DND-41 (cell line): ENCODE measurements at regions not wholly inside any gene's neighbourhood (a gene's known extent, or its start where the extent isn't known, plus 50 kb on each side); places are given as distances from the start of the nearest gene placed in this dataset.

Experiments used
- ATAC-seq: fragments of 200-7000 bp; cut with Tn5 transposase; 3 replicates; pipeline ENCODE4 v1.9.1; 2021; ENCODE audit warnings: low read depth; ENCODE audit not compliant: insufficient read depth
- DNase-seq: peaks from one replicate; pipeline ENCODE4 v3.0.0-alpha.2; 2020
- H2AFZ ChIP-seq: 2 replicates; pipeline ENCODE4 v1.6.0; 2012; ENCODE audit warnings: low read depth, low read length
- H3K27ac ChIP-seq: 2 replicates; pipeline ENCODE4 v1.5.1; 2012; ENCODE audit warnings: low read length, inconsistent platforms
- H3K27me3 ChIP-seq: fragments of 200-600 bp; sonication (generic); 2 replicates; pipeline ENCODE4 v1.6.0; 2012; ENCODE audit warnings: low read length, mild to moderate bottlenecking, inconsistent platforms; ENCODE audit not compliant: insufficient read depth, poor library complexity
- H3K36me3 ChIP-seq: 2 replicates; pipeline ENCODE4 v1.5.1; 2012; ENCODE audit warnings: low read length, inconsistent platforms; ENCODE audit not compliant: insufficient read depth
- H3K4me1 ChIP-seq: 2 replicates; pipeline ENCODE4 v1.5.1; 2012; ENCODE audit warnings: mild to moderate bottlenecking, low read length; ENCODE audit not compliant: insufficient read depth
- H3K4me2 ChIP-seq: 2 replicates; pipeline ENCODE4 v1.6.0; 2012; ENCODE audit warnings: mild to moderate bottlenecking, moderate library complexity, low read length, inconsistent platforms; ENCODE audit not compliant: insufficient read depth
- H3K4me3 ChIP-seq, 2 experiments: fragments of 200-600 bp in 1 of 2; shearing (Covaris generic) in 1 of 2; 2 replicates each; pipeline ENCODE4 v1.5.1; 2012 to 2016; ENCODE audit warnings: inconsistent platforms in 2 of 2, low read length in 2 of 2, mild to moderate bottlenecking in 2 of 2, low read depth in 1 of 2, moderate library complexity in 1 of 2
- H3K79me2 ChIP-seq: 2 replicates; pipeline ENCODE4 v1.6.0; 2012; ENCODE audit warnings: low read length, inconsistent platforms; ENCODE audit not compliant: insufficient read depth
- H3K9ac ChIP-seq: 2 replicates; pipeline ENCODE4 v1.6.0; 2012; ENCODE audit warnings: low read depth, mild to moderate bottlenecking, inconsistent platforms, low read length, moderate library complexity
- H3K9me3 ChIP-seq: 2 replicates; pipeline ENCODE4 v1.5.1; 2012; ENCODE audit warnings: low read length, moderate library complexity, mild to moderate bottlenecking, inconsistent platforms; ENCODE audit not compliant: insufficient read depth, severe bottlenecking
- H4K20me1 ChIP-seq: 2 replicates; pipeline ENCODE4 v1.6.0; 2012; ENCODE audit warnings: low read length; ENCODE audit not compliant: insufficient read depth
- EZH2 ChIP-seq: IDR thresholded peaks from 3 replicates; pipeline ENCODE4 v1.6.1; 2012; ENCODE audit warnings: borderline replicate concordance, low read depth, mild to moderate bottlenecking, moderate library complexity, low read length, inconsistent platforms; ENCODE audit not compliant: severe bottlenecking
- TF ChIP-seq, protein P1 (sequence below): IDR thresholded peaks from 2 replicates; pipeline ENCODE4 v1.5.1; 2012; ENCODE audit warnings: borderline replicate concordance, low read length, moderate library complexity, mild to moderate bottlenecking; ENCODE audit not compliant: poor library complexity, severe bottlenecking; ENCODE audit errors: extremely low read depth

GRCh38 chr1:96544051-96544830 lies 177.3 kb upstream of the PTBP2 start:
- Histone ChIP-seq H3K4me1 (no peaks in the 10 kb centered on the region; the same call in 1 of the 2 replicates), H3K36me3 (no peaks in the 10 kb centered on the region), H3K9me3 (no peaks in the 10 kb centered on the region), H3K4me3 (no peak overlapping the region), H3K79me2 (no peaks in the 10 kb centered on the region), H3K9ac (no peak overlapping the region), H4K20me1 (no peaks in the 10 kb centered on the region), H2AFZ (no peak overlapping the region), H3K27ac (no peak overlapping the region), H3K4me2 (no peak overlapping the region), H3K27me3 (no peaks in the 10 kb centered on the region)
- DNase-seq = no peak
- TF ChIP-seq EZH2 = no peak
- TF ChIP-seq, protein P1, sequence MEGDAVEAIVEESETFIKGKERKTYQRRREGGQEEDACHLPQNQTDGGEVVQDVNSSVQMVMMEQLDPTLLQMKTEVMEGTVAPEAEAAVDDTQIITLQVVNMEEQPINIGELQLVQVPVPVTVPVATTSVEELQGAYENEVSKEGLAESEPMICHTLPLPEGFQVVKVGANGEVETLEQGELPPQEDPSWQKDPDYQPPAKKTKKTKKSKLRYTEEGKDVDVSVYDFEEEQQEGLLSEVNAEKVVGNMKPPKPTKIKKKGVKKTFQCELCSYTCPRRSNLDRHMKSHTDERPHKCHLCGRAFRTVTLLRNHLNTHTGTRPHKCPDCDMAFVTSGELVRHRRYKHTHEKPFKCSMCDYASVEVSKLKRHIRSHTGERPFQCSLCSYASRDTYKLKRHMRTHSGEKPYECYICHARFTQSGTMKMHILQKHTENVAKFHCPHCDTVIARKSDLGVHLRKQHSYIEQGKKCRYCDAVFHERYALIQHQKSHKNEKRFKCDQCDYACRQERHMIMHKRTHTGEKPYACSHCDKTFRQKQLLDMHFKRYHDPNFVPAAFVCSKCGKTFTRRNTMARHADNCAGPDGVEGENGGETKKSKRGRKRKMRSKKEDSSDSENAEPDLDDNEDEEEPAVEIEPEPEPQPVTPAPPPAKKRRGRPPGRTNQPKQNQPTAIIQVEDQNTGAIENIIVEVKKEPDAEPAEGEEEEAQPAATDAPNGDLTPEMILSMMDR = no peak
- ATAC-seq = no peak

- TF ChIP-seq, protein P1 = no peak
- TF ChIP-seq EZH2 = no peak
- Histone ChIP-seq H3K27ac (no peak overlapping the region), H3K4me1 (no peaks in the 10 kb centered on the region; the same call in 1 of the 2 replicates), H4K20me1 (no peaks in the 10 kb centered on the region), H3K9me3 (no peaks in the 10 kb centered on the region), H3K9ac (no peak overlapping the region), H3K4me2 (no peak overlapping the region), H3K79me2 (no peaks in the 10 kb centered on the region), H3K27me3 (no peaks in the 10 kb centered on the region), H2AFZ (no peak overlapping the region), H3K36me3 (no peaks in the 10 kb centered on the region), H3K4me3 (no peak overlapping the region)
- ATAC-seq (no peak), DNase-seq (no peak)
Measured at GRCh38 chr1:96544831-96545221, 176.8 kb upstream of the PTBP2 start.

- Histone ChIP-seq H3K9me3 (no peaks in the 10 kb centered on the region), H3K4me1 (no peaks in the 10 kb centered on the region; the same call in 1 of the 2 replicates), H3K27ac (no peak overlapping the region), H3K4me3 (no peak overlapping the region), H3K4me2 (no peak overlapping the region), H3K36me3 (no peaks in the 10 kb centered on the region), H4K20me1 (no peaks in the 10 kb centered on the region), H3K9ac (no peak overlapping the region), H3K27me3 (no peaks in the 10 kb centered on the region), H3K79me2 (no peaks in the 10 kb centered on the region), H2AFZ (no peak overlapping the region)
- no peak for DNase-seq
- TF ChIP-seq EZH2 = no peak
- TF ChIP-seq, protein P1 = no peak
- ATAC-seq = no peak
Measured at GRCh38 chr1:96545935-96546656, 175.5 kb upstream of the PTBP2 start.
